ENCODE measurements at regions not wholly inside any gene's neighbourhood (a gene's known extent, or its start where the extent isn't known, plus 50 kb on each side); places are given as distances from the start of the nearest gene placed in this dataset.

DNA sequence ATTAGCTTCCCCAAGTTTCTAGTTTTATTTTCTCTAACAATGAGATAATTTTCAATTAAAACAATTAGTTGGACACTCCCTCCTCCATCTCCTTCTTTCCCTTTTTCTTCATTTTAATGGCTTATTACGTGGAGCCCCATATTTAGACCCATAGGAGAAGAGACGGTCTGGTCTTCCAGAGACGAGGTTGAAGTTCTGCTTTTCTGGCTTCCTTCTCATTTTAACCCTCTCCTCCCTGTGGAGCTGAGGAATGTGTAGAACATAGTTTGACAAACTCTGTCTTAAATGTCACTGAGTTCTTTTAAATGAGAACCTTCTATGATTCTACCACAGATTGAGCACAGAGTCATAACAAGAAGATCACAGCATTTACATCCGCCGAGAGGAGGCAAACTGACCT lies 86.8 kb downstream of the EDNRB start:
- Histone ChIP-seq H3K4me1 (peaks cover 0 to 8% (median 5%) of the 10 kb centered on the region in 4 donors), H3K9me3 (no peaks in the 10 kb centered on the region), H3K27ac (peak overlapping the region in 2 of 4 donors; percentile 5 to 17), H3K36me3 (no peaks in the 10 kb centered on the region), H3K27me3 (no peaks in the 10 kb centered on the region), H3K4me3 (no peak overlapping the region)
- TF ChIP-seq POLR2AphosphoS5 (IDR thresholded peaks at IDR 0.05) (no peak), EP300 (IDR thresholded peaks at IDR 0.05) (no peak), POLR2A (IDR thresholded peaks at IDR 0.05) (no peak)
- TF ChIP-seq, protein P1, sequence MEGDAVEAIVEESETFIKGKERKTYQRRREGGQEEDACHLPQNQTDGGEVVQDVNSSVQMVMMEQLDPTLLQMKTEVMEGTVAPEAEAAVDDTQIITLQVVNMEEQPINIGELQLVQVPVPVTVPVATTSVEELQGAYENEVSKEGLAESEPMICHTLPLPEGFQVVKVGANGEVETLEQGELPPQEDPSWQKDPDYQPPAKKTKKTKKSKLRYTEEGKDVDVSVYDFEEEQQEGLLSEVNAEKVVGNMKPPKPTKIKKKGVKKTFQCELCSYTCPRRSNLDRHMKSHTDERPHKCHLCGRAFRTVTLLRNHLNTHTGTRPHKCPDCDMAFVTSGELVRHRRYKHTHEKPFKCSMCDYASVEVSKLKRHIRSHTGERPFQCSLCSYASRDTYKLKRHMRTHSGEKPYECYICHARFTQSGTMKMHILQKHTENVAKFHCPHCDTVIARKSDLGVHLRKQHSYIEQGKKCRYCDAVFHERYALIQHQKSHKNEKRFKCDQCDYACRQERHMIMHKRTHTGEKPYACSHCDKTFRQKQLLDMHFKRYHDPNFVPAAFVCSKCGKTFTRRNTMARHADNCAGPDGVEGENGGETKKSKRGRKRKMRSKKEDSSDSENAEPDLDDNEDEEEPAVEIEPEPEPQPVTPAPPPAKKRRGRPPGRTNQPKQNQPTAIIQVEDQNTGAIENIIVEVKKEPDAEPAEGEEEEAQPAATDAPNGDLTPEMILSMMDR (IDR thresholded peaks at IDR 0.05), result no peak
- WGBS, 2 donors, result 76 to 79% methylated on average over 5 of the region's 5 CpGs
- DNase-seq (no peak), ATAC-seq (ENCODE audit: low FRiP score in 2 of 2) (peak in 1 of 2 donors; percentile 57)

DNA sequence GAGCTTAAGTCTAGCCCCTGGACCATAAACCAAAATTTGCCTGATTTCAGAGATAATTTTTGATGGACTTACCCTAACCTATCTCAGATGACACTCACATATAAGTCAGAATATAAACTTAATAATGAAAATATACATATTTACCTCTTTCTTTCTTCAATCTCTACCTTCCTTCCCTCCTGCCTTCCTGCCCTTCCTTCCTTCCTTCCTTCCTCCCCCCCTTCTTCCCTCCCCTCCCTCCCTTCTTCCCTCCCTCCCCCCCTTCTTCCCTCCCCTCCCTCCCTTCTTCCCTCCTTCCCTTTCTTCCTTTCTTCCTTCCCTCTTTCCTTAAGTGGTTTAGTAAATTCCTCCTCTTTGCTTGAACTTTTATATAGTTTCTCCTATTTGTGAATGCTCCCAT lies 88.7 kb downstream of the EDNRB start:
- ATAC-seq (ENCODE audit: low FRiP score in 2 of 2), result no peak

DNA sequence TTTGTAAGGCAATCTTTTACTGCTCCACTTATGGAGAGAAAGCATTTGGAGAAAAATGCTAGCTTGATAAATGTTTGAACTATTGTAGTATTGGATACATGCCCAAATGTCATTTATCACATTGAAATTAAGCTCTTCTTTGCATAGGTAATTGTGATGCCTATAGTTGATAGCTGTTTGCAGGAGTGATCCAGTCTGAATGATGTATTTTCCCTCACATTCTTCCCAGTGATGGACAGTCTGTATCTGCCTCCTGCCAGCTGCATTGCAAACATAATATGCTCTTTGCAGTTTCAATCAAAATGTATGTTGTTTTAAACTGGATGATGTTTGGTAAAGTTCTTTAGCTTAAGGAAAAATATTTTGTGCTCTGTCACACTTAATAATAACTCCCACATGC lies 89.8 kb downstream of the EDNRB start:
- Histone ChIP-seq H3K36me3 (no peaks in the 10 kb centered on the region), H3K27me3 (no peaks in the 10 kb centered on the region), H3K4me3 (no peak overlapping the region), H3K4me1 (peaks cover 0 to 5% (median 4%) of the 10 kb centered on the region in 4 donors), H3K27ac (no peak overlapping the region), H3K9me3 (no peaks in the 10 kb centered on the region)
- no peak for ATAC-seq (ENCODE audit: low FRiP score in 2 of 2)
- no peak for DNase-seq
- TF ChIP-seq EP300 (IDR thresholded peaks at IDR 0.05) (no peak), POLR2A (IDR thresholded peaks at IDR 0.05) (no peak), POLR2AphosphoS5 (IDR thresholded peaks at IDR 0.05) (no peak)
- TF ChIP-seq, protein P1 (IDR thresholded peaks at IDR 0.05), result no peak

More for the DNA sequence above, 88.7 kb downstream of the EDNRB start:
- no peaks in the 10 kb centered on the region for H3K9me3 ChIP-seq
- peaks cover 0 to 8% (median 5%) of the 10 kb centered on the region in 4 donors for H3K4me1 ChIP-seq
- no peak overlapping the region for H3K27ac ChIP-seq
- H3K4me3 ChIP-seq, result no peak overlapping the region
- no peak for DNase-seq
- H3K27me3 ChIP-seq, result no peaks in the 10 kb centered on the region
- no peaks in the 10 kb centered on the region for H3K36me3 ChIP-seq
- TF ChIP-seq POLR2AphosphoS5 (IDR thresholded peaks at IDR 0.05) (no peak), EP300 (IDR thresholded peaks at IDR 0.05) (no peak)

DNA sequence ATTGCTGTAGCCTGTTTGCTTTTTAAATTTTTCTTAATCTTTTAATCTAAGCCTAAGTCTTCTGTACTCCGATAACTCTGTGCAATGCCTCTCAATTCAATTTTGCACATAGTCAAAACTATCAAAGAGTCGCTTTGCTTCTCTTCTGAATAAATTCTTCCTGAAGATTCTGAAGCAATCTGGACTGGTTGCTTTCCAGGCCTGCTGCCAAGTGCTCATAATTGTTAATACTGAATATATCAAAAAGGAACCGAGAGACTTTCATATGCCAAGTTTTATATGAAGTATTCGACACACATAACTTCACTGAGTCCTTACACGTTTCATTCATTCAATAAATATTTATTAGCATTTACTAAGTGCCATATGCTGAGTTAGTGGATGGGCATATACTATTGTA lies 91.3 kb downstream of the EDNRB start:
- Histone ChIP-seq H3K27me3 (no peaks in the 10 kb centered on the region), H3K36me3 (no peaks in the 10 kb centered on the region), H3K9me3 (no peaks in the 10 kb centered on the region), H3K4me3 (no peak overlapping the region), H3K27ac (no peak overlapping the region), H3K4me1 (no peaks in the 10 kb centered on the region)
- ATAC-seq (ENCODE audit: low FRiP score in 2 of 2) (no peak), DNase-seq (no peak)
- TF ChIP-seq, protein P1 (IDR thresholded peaks at IDR 0.05), result no peak
- TF ChIP-seq POLR2AphosphoS5 (IDR thresholded peaks at IDR 0.05) (no peak), EP300 (IDR thresholded peaks at IDR 0.05) (no peak), POLR2A (IDR thresholded peaks at IDR 0.05) (no peak)
- 44 to 48% methylated on average over 5 of the region's 5 CpGs for WGBS, 2 donors

DNA sequence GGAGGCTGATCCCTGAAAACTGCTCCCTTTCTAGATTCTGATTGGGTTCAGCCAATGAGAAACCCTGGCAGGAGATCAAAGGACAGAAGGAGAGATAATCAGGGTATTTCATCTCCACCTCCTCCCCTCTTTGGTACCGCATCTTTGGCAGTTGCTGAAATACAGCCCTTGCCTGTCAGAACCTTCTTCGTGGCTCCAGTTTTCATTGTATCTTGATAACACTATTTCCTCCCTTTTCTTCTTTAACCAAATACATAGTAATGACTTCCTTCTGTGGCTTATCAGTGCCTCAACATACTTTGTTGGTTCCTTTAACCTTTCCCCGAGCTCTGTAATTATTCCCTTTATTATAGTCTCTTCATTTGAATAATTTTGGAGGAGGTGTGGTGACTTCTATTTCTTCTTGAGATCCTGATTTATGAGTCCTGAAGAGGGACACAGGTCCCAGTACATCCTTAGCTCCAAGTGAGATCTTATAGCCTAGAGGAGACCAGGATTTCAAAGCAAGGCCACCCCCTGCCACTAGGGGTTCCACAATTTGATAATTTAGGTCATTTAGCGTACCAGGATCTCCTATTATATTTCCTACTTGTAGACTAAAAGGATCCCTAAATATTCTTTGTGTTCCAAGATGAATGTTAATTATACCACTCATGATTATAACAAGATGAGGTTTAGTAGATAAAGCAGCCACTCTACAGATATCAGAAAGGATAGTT lies 98.0 kb downstream of the EDNRB start:
- WGBS, 2 donors, result 55 to 58% methylated on average over 4 of the region's 4 CpGs

More for the DNA sequence above, 98.0 kb downstream of the EDNRB start:
- Histone ChIP-seq H3K27ac (no peak overlapping the region), H3K27me3 (no peaks in the 10 kb centered on the region), H3K4me1 (no peaks in the 10 kb centered on the region), H3K36me3 (no peaks in the 10 kb centered on the region), H3K9me3 (no peaks in the 10 kb centered on the region), H3K4me3 (no peak overlapping the region)
- no peak for ATAC-seq (ENCODE audit: low FRiP score in 2 of 2)
- TF ChIP-seq, protein P1 (IDR thresholded peaks at IDR 0.05), result peak in 2 of 6 experiments; percentile 10 to 17
- no peak for TF ChIP-seq POLR2AphosphoS5 (IDR thresholded peaks at IDR 0.05)
- DNase-seq, result no peak
